NCI-H2107 treated with DMSO at 0.1 percent for 48 hours (cell line): ENCODE measurements at regions not wholly inside any gene's neighbourhood (a gene's known extent, or its start where the extent isn't known, plus 50 kb on each side); places are given as distances from the start of the nearest gene placed in this dataset.
A peak's percentile ranks its signal among the peaks of the same experiment; 100 is the strongest.

Experiments used
- DNase-seq: peaks from one replicate; lab custom pipeline; 2025; ENCODE audit not compliant: unreplicated experiment; lab: John Stamatoyannopoulos, UW

DNA sequence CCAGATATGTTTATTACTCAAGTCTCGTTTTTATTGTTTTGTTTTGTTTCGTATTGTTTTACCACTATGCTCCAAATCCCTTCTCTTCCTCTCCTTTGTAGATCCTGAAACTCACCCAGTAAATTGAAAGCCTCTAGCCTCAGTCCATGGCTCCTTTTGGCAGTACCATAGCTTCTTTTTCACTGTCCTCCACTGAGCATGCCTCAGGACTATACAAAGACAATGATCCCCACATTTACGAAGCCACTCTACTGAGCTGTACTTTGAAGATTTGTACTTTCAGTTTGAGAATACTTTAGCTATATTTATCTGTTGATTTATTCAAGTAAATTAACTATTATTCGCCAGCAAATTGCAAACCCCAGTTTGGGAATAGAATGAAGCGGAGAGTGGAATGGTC is 159.1 kb upstream of the SLITRK3 start:
- DNase-seq, result no peak

DNA sequence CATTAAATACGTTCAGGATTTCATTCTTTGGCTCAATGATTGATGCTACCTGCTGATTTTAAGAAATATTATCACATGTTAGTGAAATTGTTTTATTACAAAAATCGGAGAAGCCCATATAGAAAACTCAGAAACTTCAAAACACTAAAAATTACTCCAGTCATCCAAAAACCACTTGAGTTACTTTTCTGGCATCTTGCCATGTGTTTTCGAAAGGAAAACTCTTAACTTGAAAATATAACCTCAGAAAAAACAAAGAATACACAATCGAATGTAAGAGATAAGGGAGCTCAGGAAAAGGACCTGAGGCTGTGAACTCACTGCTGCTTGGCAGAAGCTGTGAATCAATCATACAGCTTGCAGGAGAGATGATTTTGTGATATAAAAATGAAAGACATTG is 151.3 kb upstream of the SLITRK3 start:
- no peak for DNase-seq

- no peak for DNase-seq
Observed at GRCh38 chr3:165346503-165346902, 150.3 kb upstream of the SLITRK3 start.

DNA sequence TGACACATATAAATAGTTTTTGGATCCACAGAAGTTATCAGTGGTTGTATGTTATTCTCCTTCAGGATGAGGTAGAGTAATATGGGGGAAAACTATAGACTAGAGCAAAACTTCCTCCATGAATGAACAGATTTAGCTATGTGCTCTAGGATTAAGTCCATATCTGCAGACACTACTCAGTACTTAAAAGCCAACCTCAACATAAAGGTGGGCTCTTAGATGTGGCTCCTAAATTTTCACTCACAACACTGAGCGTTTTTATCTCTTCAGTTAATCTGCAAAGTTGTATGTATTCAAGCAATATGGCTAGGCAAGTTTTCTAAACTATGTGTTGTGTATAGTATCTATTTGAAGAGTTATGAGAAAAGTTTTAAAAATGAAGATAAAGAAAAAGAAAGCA is 147.0 kb upstream of the SLITRK3 start:
- no peak for DNase-seq

DNA sequence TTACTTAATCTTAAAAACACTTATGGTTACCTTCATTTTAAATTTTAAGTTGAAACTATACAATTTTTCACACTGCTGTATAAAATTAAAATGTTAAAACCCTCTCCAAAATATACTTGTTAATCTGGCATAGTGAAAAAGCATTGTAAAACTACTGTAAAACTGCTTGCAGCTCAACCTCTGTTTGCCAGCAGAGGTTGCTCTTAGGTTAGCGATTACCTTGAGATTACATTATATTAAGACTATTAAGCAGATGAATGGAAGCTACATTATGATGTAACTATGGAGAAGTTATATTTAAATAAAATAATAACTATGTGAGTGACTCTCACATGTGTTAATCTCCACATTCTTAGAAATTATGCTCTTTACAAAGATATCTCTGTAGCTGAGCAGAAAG is 143.6 kb upstream of the SLITRK3 start:
- peak; percentile 8 for DNase-seq

DNA sequence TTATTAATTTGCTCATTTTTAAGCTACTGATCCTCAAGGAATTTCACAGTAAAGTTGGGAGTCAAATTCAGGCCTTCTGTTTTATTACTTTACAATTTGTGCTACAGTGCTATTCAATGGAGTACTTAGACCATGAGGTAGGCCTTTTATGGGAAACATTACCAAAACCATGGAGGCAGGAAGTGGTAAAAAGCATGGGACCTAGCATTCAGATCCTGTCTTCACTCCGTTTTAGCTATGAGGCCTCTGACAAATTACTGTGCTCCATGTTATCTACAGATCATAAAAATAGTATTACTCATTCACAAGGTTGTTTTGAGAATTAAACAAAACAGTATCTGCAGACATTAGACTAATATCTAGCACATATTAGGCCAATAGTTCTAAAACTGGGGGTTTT is 140.6 kb upstream of the SLITRK3 start:
- no peak for DNase-seq
